GM20000 (cell line): ENCODE measurements at regions not wholly inside any gene's neighbourhood (a gene's known extent, or its start where the extent isn't known, plus 50 kb on each side); places are given as distances from the start of the nearest gene placed in this dataset.

Experiments used
- DNase-seq: peaks from one replicate; pipeline ENCODE4 v3.0.0; 2012; ENCODE audit warnings: low spot score
- CTCF ChIP-seq: IDR thresholded peaks from 2 replicates; pipeline ENCODE4 v1.5.1; 2012; ENCODE audit warnings: mild to moderate bottlenecking, control low read depth; ENCODE audit errors: extremely low read depth, missing control alignments

GRCh38 chrX:106300656-106301055, 132.6 kb downstream of the PWWP3B start:
- DNase-seq: no peak
- TF ChIP-seq CTCF: no peak

- no peak for TF ChIP-seq CTCF
- DNase-seq: no peak
These were observed 134.2 kb downstream of the PWWP3B start for GRCh38 chrX:106302304-106302703.

GRCh38 chrX:106306391-106306947, 138.4 kb downstream of the PWWP3B start:
- TF ChIP-seq CTCF: no peak
- DNase-seq: no peak

GRCh38 chrX:106323357-106323756, 155.3 kb downstream of the PWWP3B start:
- TF ChIP-seq CTCF: no peak
- no peak for DNase-seq

GRCh38 chrX:106331606-106332005, 163.5 kb downstream of the PWWP3B start:
- no peak for DNase-seq
- TF ChIP-seq CTCF: no peak

GRCh38 chrX:106341823-106342222, 173.7 kb downstream of the PWWP3B start:
- no peak for TF ChIP-seq CTCF

GRCh38 chrX:106356580-106356979, 188.5 kb downstream of the PWWP3B start:
- DNase-seq: no peak
- no peak for TF ChIP-seq CTCF

More at GRCh38 chrX:106341823-106342222, 173.7 kb downstream of the PWWP3B start:
- DNase-seq: no peak
